Natural killer cell treated with Interleukin-12 subunit alpha and Interleukin-12 subunit beta and Interleukin-15 and Interleukin-18, amount 100 ng/mL, for 72 hours (primary cell): ENCODE measurements at regions not wholly inside any gene's neighbourhood (a gene's known extent, or its start where the extent isn't known, plus 50 kb on each side); places are given as distances from the start of the nearest gene placed in this dataset.

Experiments used
- ATAC-seq, 2 donors: fragments of 150-1000 bp; cut with Tn5 transposase in 1 of 2; sonication (Bioruptor Pico), chemical (Tn5 transposase) in 1 of 2; 2 replicates each; pipeline ENCODE4 v1.10.0; 2021
- DNase-seq: peaks from one replicate; pipeline ENCODE4 v3.0.0; 2022; ENCODE audit warnings: low spot score
- H3K27ac Mint-ChIP-seq, 2 donors: 1 replicate in 1 of 2; 2 replicates in 1 of 2; pipeline ENCODE4 v1.8.0; 2022; ENCODE audit warnings: mixed read lengths in 2 of 2, mild to moderate bottlenecking in 1 of 2, moderate library complexity in 1 of 2
- H3K27me3 Mint-ChIP-seq, 2 donors: 1 replicate in 1 of 2; 2 replicates in 1 of 2; pipeline ENCODE4 v1.8.0; 2022; ENCODE audit warnings: mixed read lengths in 2 of 2
- H3K36me3 Mint-ChIP-seq: one replicate; pipeline ENCODE4 v1.8.0; 2022; ENCODE audit warnings: mixed read lengths
- H3K4me1 Mint-ChIP-seq, 2 donors: 1 replicate in 1 of 2; 2 replicates in 1 of 2; pipeline ENCODE4 v1.8.0; 2022; ENCODE audit warnings: low read depth in 2 of 2, mixed read lengths in 2 of 2, mild to moderate bottlenecking in 1 of 2
- H3K4me3 Mint-ChIP-seq: one replicate; pipeline ENCODE4 v1.8.0; 2022; ENCODE audit warnings: mixed read lengths
- H3K9me3 Mint-ChIP-seq: 2 replicates; pipeline ENCODE4 v1.8.0; 2022; ENCODE audit warnings: mixed read lengths

- no peaks in the 10 kb centered on the region for H3K27me3 Mint-ChIP-seq
- DNase-seq (no peak), ATAC-seq (no peak)
- peaks cover 3% of the 10 kb centered on the region for H3K9me3 Mint-ChIP-seq
- no peaks in the 10 kb centered on the region for H3K4me1 Mint-ChIP-seq
- H3K36me3 Mint-ChIP-seq, result no peaks in the 10 kb centered on the region
- no peak overlapping the region for H3K4me3 Mint-ChIP-seq
- no peak overlapping the region for H3K27ac Mint-ChIP-seq
Measured at GRCh38 chr21:27647401-27647800, 680.5 kb upstream of the ADAMTS5 start.

- DNase-seq (no peak), ATAC-seq (no peak)
- Mint-ChIP-seq H3K36me3 (no peaks in the 10 kb centered on the region), H3K27me3 (no peaks in the 10 kb centered on the region), H3K9me3 (peaks cover 3% of the 10 kb centered on the region), H3K4me1 (no peaks in the 10 kb centered on the region), H3K27ac (no peak overlapping the region), H3K4me3 (no peak overlapping the region)
Measured at GRCh38 chr21:27646691-27647090, 679.8 kb upstream of the ADAMTS5 start.

- H3K36me3 Mint-ChIP-seq, result no peaks in the 10 kb centered on the region
- peaks cover 3% of the 10 kb centered on the region for H3K9me3 Mint-ChIP-seq
- no peak for DNase-seq
- ATAC-seq, result no peak
- H3K27ac Mint-ChIP-seq, result no peak overlapping the region
- H3K4me1 Mint-ChIP-seq, result no peaks in the 10 kb centered on the region
- no peaks in the 10 kb centered on the region for H3K27me3 Mint-ChIP-seq
- H3K4me3 Mint-ChIP-seq, result no peak overlapping the region
Measured at GRCh38 chr21:27646056-27646455, 679.2 kb upstream of the ADAMTS5 start.

- Mint-ChIP-seq H3K27ac (no peak overlapping the region), H3K4me3 (no peak overlapping the region), H3K36me3 (no peaks in the 10 kb centered on the region), H3K4me1 (no peaks in the 10 kb centered on the region), H3K9me3 (peaks cover 3% of the 10 kb centered on the region), H3K27me3 (no peaks in the 10 kb centered on the region)
- no peak for ATAC-seq
- DNase-seq, result no peak
Measured at GRCh38 chr21:27645285-27645684, 678.4 kb upstream of the ADAMTS5 start.

- Mint-ChIP-seq H3K4me3 (no peak overlapping the region), H3K4me1 (no peaks in the 10 kb centered on the region), H3K36me3 (no peaks in the 10 kb centered on the region), H3K27ac (no peak overlapping the region), H3K27me3 (no peaks in the 10 kb centered on the region), H3K9me3 (peaks cover 3% of the 10 kb centered on the region)
- DNase-seq (no peak), ATAC-seq (no peak)
Measured at GRCh38 chr21:27643326-27643725, 676.4 kb upstream of the ADAMTS5 start.

GRCh38 chr21:27639286-27639685, 672.4 kb upstream of the ADAMTS5 start:
- Mint-ChIP-seq H3K4me1 (no peaks in the 10 kb centered on the region), H3K4me3 (no peak overlapping the region), H3K36me3 (no peaks in the 10 kb centered on the region), H3K9me3 (peaks cover 14% of the 10 kb centered on the region), H3K27ac (no peak overlapping the region), H3K27me3 (no peaks in the 10 kb centered on the region)
- ATAC-seq (no peak), DNase-seq (no peak)

GRCh38 chr21:27636656-27637055, 669.8 kb upstream of the ADAMTS5 start:
- peaks cover 11% of the 10 kb centered on the region for H3K9me3 Mint-ChIP-seq
- H3K36me3 Mint-ChIP-seq, result no peaks in the 10 kb centered on the region
- no peak overlapping the region for H3K4me3 Mint-ChIP-seq
- no peak for DNase-seq
- no peak overlapping the region for H3K27ac Mint-ChIP-seq
- no peaks in the 10 kb centered on the region for H3K4me1 Mint-ChIP-seq
- no peak for ATAC-seq
- no peaks in the 10 kb centered on the region for H3K27me3 Mint-ChIP-seq

GRCh38 chr21:27633631-27634030, 666.7 kb upstream of the ADAMTS5 start:
- ATAC-seq (no peak), DNase-seq (no peak)
- H3K4me1 Mint-ChIP-seq, result no peaks in the 10 kb centered on the region
- H3K27ac Mint-ChIP-seq, result no peak overlapping the region
- H3K9me3 Mint-ChIP-seq, result peaks cover 15% of the 10 kb centered on the region
- no peaks in the 10 kb centered on the region for H3K36me3 Mint-ChIP-seq
- no peaks in the 10 kb centered on the region for H3K27me3 Mint-ChIP-seq
- H3K4me3 Mint-ChIP-seq, result no peak overlapping the region

GRCh38 chr21:27631471-27631870, 664.6 kb upstream of the ADAMTS5 start:
- Mint-ChIP-seq H3K4me1 (no peaks in the 10 kb centered on the region), H3K27ac (no peak overlapping the region), H3K36me3 (no peaks in the 10 kb centered on the region), H3K27me3 (no peaks in the 10 kb centered on the region), H3K9me3 (peaks cover 12% of the 10 kb centered on the region), H3K4me3 (no peak overlapping the region)
- DNase-seq (no peak), ATAC-seq (no peak)

GRCh38 chr21:27622631-27623030, 655.7 kb upstream of the ADAMTS5 start:
- peaks cover 17% of the 10 kb centered on the region for H3K9me3 Mint-ChIP-seq
- H3K27ac Mint-ChIP-seq, result no peak overlapping the region
- H3K4me1 Mint-ChIP-seq, result no peaks in the 10 kb centered on the region
- ATAC-seq (no peak), DNase-seq (no peak)
- H3K36me3 Mint-ChIP-seq, result no peaks in the 10 kb centered on the region
- no peak overlapping the region for H3K4me3 Mint-ChIP-seq
- no peaks in the 10 kb centered on the region for H3K27me3 Mint-ChIP-seq

GRCh38 chr21:27614231-27614630, 647.3 kb upstream of the ADAMTS5 start:
- Mint-ChIP-seq H3K9me3 (peaks cover 12% of the 10 kb centered on the region), H3K27ac (no peak overlapping the region), H3K27me3 (no peaks in the 10 kb centered on the region), H3K4me3 (no peak overlapping the region), H3K4me1 (no peaks in the 10 kb centered on the region), H3K36me3 (peaks cover 7% of the 10 kb centered on the region)
- DNase-seq (no peak), ATAC-seq (no peak)

GRCh38 chr21:27606422-27606821, 639.5 kb upstream of the ADAMTS5 start:
- no peaks in the 10 kb centered on the region for H3K36me3 Mint-ChIP-seq
- H3K27me3 Mint-ChIP-seq, result no peaks in the 10 kb centered on the region
- no peak overlapping the region for H3K4me3 Mint-ChIP-seq
- ATAC-seq (no peak), DNase-seq (no peak)
- peaks cover 21% of the 10 kb centered on the region for H3K9me3 Mint-ChIP-seq
- H3K4me1 Mint-ChIP-seq, result no peaks in the 10 kb centered on the region
- H3K27ac Mint-ChIP-seq, result no peak overlapping the region

GRCh38 chr21:27596196-27596595, 629.3 kb upstream of the ADAMTS5 start:
- Mint-ChIP-seq H3K27me3 (no peaks in the 10 kb centered on the region), H3K36me3 (peaks cover 5% of the 10 kb centered on the region), H3K4me3 (no peak overlapping the region), H3K4me1 (no peaks in the 10 kb centered on the region), H3K9me3 (peaks cover 12% of the 10 kb centered on the region), H3K27ac (no peak overlapping the region)
- no peak for DNase-seq
- ATAC-seq, result no peak

- ATAC-seq (no peak), DNase-seq (no peak)
- Mint-ChIP-seq H3K4me1 (no peaks in the 10 kb centered on the region), H3K9me3 (peaks cover 12% of the 10 kb centered on the region), H3K36me3 (peaks cover 5% of the 10 kb centered on the region), H3K4me3 (no peak overlapping the region), H3K27ac (no peak overlapping the region), H3K27me3 (no peaks in the 10 kb centered on the region)
Measured at GRCh38 chr21:27595716-27596115, 628.8 kb upstream of the ADAMTS5 start.

- H3K4me1 Mint-ChIP-seq, result no peaks in the 10 kb centered on the region
- H3K4me3 Mint-ChIP-seq, result no peak overlapping the region
- ATAC-seq (no peak), DNase-seq (no peak)
- H3K36me3 Mint-ChIP-seq, result no peaks in the 10 kb centered on the region
- H3K9me3 Mint-ChIP-seq, result peaks cover under 1% of the 10 kb centered on the region
- no peak overlapping the region for H3K27ac Mint-ChIP-seq
- H3K27me3 Mint-ChIP-seq, result no peaks in the 10 kb centered on the region
Measured at GRCh38 chr21:27590271-27590670, 623.4 kb upstream of the ADAMTS5 start.
